ENCODE measurements at regions not wholly inside any gene's neighbourhood (a gene's known extent, or its start where the extent isn't known, plus 50 kb on each side); places are given as distances from the start of the nearest gene placed in this dataset.
"Not testable (repeated sequence)": the region's sequence is repeated elsewhere in the genome, so short reads cannot be mapped to it uniquely, and the experiment has no call there.

- DNase-seq = not testable (repeated sequence)
These were observed 446.6 kb upstream of the PDE3A start for GRCh38 chr12:19921716-19922115.

GRCh38 chr12:19922717-19923116 is 445.6 kb upstream of the PDE3A start:
- DNase-seq = no peak

DNA sequence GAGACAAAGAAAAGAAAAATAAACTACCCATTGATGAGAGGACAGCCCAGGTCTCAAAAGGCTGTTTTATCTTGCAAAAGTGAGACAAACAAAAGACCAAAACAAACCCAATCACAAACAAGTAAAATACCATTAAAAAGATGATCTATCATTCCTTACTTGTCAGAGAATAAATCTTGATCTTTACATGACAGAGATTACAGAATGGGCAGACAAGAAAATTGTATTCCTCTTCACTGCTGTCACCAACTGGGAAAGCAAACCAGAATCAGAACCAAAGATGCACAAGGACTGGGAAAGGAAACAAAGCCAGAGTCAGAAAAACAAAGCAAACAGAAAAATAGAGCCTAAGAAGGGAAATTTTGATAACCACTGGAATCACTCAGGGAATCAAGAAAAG is 444.0 kb upstream of the PDE3A start:
- DNase-seq = no peak

DNA sequence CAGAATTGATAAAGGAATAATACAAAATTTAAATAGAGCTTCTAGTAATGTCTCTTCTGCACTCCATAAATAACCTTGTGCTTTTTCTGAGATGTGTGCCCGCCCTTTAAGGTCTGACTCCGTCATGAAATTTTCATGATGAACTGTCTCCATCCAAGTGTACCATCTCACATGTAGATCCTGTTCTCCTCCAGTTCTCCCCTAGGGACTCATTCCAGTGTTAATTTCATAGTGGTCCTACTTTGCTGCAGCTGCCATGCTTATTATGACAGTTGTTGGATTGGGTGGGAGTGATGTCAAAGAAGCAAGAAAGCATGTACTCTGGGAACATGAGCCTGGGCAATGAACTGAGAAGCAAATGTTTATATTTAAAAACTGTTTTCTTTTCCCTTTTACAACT is 442.5 kb upstream of the PDE3A start:
- DNase-seq = no peak

DNA sequence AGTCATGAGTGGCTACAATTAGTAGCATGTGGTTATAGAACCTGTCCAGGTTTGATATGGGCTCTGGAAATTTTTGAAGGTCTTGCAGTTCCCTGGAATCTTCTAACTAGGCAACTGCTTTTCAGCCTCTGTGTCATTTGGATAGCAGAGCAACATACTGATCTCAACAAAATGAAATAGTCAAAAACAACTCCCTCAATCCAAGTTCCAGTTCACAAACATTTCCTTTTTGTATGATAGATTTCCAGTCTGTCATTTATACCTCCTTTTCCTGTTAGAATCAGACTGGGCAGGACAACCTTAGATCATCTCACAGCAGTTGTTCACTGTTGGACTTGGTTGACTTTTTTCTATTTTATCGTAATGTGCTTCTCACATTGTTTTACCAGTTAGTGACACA is 442.1 kb upstream of the PDE3A start:
- DNase-seq = no peak

GRCh38 chr12:19927661-19928060 is 440.7 kb upstream of the PDE3A start:
- no peak for DNase-seq

DNA sequence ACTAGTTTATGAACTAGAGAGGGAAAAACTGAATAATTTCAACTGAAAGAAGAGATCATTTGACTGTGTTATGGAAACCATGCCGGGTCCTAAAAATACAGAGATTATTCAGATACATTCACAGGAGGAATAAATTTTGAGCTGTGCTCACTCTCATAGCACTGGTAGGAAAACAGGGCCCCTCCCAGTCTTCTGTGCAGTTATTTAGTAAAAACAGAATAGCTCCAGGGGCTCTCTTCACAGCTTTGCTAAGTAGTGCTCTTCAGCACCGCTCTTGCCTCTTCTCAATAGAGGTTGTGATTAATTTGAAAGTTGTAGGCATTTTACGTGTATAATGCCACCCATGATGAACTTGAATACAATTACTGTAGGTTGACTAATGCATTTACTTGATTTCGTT is 435.9 kb upstream of the PDE3A start:
- no peak for DNase-seq

DNA sequence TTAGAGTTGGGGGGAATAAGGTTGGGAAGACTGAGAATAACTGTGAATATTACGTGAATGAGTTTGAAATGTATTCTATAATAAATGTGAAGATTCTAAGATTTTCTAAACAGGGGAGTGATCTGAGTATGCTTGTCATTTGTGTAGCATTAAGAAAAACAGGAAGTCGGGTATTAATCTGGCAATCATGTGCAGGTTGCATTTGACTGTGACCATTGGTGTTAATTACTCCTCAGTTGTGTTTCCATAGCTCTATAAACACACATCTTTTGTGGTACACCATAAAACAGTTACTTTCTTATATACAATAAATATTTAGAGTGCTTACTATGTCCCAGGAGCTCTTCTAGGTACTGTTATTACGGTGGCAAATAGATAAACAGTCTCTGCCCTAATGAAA is 434.4 kb upstream of the PDE3A start:
- no peak for DNase-seq

DNA sequence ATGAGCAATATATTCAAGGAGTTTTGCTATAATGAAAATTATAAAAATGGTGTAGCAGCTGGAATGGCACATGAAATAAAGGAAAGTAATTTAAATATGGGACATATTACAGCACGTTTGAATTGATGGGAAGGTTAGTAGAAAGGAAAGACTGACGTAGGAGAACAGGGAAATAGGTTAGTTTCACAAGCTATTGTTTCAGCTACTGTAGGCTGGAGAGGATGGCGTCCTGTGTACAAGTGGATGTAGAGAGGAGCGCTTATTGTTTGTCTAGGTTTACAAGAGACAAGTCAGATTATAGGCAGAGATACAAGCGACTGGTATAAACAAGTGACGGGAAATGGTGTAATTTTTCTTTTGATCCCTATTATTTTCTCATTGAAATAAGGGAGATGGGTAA is 431.2 kb upstream of the PDE3A start:
- no peak for DNase-seq

DNA sequence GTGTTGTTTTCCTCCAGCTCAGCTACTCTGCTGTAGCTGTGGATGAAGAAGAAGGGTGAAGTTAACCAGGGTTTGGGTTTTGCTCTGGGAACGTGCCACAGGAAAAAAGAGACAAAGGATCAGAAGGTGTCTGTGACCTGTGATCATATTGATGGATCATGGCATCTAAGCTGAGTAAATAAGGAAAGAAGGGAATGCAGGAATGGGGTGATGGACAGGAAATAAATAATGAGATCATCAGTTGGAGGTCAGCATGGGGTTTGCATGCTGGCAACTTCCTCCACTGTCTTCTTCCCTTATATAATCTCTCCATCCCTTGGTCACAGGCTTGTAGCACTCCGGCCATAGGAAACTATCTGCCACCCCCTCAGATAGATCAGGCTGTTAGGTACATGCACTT is 430.3 kb upstream of the PDE3A start:
- DNase-seq = no peak

DNA sequence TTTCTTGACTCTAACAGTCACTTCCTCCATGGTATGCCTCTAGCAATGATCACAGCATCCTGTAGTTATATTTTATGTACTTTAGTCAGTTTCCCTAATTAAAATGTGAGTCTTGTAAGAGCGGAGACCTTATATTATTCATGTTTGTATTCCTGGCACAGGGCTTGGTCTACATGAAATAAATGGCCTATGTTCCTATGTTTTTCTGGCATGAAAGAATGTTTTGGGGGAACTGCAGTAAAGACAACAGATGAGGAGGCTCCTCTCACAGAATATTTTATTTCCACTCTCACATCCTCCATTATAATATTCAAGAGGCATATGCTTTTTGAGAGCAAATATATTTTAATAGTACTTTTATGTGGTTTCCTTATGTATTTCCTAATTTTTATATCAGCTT is 429.8 kb upstream of the PDE3A start:
- no peak for DNase-seq

- DNase-seq = no peak
These were observed 428.1 kb upstream of the PDE3A start for GRCh38 chr12:19940267-19940666.

DNA sequence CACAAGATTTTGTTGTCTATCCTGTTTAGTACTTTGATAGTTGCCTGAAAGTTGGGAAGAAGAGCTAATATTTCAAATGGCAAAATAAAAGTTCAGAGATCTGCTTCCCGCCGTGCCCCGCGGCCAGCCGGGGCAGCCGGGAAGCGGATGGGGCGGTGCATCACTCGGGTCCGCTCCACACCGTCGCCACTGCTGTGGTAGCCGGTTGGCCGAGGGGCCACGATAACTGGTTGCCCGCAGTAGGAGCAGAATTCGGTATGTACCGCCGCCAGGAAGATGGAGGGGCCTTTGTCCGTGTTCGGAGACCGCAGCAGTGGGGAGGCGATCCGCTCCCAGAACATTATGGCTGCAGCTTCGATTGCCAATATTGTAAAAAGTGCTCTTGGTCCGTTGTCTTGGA is 427.2 kb upstream of the PDE3A start:
- no peak for DNase-seq

DNA sequence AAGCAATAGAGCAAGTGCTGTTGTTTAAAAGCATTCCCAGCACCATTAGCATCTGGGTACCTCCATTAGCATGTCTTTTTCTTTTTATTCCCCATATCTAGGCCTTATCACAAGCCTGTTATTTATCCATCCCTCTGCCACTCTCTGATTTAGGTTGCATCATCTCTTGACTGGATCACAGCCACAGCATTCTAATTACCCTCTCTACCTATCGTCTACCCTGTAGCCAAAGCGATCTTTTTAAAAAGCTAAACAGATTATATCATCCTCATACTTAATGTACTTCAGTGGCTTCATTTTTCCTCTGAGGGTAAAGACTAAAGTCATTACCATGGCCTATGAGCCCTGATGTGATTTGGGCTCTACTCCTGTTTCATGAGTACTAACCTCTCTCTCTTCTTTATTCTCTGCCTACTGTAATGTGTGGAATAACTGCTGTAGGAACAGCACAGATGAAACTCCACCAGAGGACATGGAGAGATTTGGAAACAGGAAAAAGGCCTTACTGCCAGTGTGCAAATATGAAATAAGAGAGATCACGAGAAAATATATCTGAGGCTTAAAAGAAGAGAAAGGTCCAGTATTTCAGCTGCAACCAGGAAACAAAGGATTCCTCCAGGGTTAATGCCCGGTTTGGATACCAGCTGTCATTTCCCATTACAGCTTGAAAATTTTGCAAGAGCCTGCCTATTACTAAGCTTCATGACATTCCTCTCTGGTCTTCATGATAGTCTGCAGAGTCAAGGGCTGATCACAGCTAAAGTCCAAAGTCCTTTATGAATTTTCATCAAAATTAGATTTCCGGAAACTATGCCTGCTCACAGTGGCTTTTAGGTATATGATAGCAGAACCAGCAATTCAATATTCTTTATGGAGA is 422.5 kb upstream of the PDE3A start:
- DNase-seq = no peak

GRCh38 chr12:19946550-19946949 is 421.8 kb upstream of the PDE3A start:
- DNase-seq = no peak

- DNase-seq = no peak
These were observed 421.0 kb upstream of the PDE3A start for GRCh38 chr12:19947344-19947743.

- DNase-seq = no peak
These were observed 416.7 kb upstream of the PDE3A start for GRCh38 chr12:19951664-19952063.

DNA sequence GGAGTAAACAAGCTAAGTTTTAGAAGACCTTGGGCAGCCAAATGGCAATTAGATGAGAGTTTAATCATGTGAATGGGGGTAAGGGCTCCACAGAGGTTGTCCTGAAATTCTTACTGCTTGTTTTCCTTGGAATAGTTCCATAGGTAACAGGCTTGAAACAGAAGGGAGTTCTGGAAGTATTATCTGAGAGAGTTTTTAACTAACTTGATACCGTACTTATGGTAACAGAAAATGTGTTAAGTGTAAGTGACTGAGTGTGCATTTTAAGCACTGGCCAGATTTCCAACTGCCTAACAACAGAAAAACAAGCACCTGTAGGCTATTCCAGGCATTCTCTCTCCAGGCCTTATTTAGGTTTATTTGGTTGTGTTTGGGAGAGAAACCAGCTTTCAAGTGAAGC is 414.6 kb upstream of the PDE3A start:
- no peak for DNase-seq

GRCh38 chr12:19954163-19954562 is 414.2 kb upstream of the PDE3A start:
- no peak for DNase-seq

DNA sequence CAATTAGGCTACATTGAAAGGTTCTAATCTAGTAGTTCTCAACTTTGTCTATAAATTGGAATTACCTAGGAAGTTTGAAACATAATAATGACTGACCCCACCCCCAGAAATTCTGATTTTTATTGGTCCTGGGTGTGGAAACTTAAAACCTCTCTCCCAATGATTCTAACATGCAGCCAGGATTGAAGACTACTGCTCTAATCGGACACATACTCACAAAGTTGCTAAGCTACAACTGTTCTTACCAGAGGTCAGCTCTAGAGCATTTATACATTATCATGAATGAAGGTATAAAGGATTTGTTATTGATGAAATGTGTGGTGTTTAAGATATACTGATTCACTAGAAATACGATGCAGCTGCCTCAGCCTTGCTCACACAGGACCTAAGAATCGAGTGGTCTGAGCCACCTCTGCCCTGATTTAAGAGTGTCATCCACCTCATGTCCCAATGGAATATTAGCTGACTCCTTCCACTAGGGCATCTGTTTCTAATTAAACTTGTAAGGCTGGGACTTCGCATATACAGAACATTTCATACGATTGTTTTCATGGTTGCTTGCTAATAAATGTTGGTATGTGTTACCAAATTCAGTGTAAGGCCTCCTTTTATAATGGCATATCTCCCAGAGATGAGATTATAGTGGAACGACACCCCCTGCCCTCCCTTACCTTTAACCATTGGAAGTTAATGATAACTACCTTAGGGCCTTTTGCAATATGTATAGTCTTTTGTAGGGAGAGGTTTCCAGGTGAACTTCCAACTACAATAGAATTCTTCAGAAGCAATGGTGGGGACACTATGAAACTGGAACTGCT is 410.8 kb upstream of the PDE3A start:
- no peak for DNase-seq

- DNase-seq = no peak
These were observed 409.9 kb upstream of the PDE3A start for GRCh38 chr12:19958389-19958788.

- no peak for DNase-seq
These were observed 409.0 kb upstream of the PDE3A start for GRCh38 chr12:19959353-19959752.

- no peak for DNase-seq
These were observed 407.8 kb upstream of the PDE3A start for GRCh38 chr12:19960527-19960926.

DNA sequence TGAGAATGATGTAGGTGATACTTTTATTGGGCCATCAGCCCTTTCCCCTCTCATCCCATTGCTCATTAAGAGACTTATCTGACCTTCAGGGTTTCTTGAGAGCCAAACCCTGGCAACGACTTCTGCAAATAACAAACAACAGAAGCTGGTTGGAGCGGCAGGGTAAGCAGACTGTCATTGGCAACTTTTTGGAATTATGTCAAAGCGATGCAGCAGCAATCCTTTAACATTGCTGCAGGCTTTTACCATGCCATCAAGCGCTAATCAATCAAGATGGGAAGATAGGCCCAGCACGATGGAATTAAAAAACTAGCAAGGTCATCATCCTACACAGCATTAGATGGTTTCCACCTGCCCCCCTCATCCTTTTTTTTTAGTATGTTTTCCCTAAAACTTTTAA is 406.1 kb upstream of the PDE3A start:
- no peak for DNase-seq
